ENCODE measurements at regions not wholly inside any gene's neighbourhood (a gene's known extent, or its start where the extent isn't known, plus 50 kb on each side); places are given as distances from the start of the nearest gene placed in this dataset.
A peak's percentile ranks its signal among the peaks of the same experiment; 100 is the strongest.

DNA sequence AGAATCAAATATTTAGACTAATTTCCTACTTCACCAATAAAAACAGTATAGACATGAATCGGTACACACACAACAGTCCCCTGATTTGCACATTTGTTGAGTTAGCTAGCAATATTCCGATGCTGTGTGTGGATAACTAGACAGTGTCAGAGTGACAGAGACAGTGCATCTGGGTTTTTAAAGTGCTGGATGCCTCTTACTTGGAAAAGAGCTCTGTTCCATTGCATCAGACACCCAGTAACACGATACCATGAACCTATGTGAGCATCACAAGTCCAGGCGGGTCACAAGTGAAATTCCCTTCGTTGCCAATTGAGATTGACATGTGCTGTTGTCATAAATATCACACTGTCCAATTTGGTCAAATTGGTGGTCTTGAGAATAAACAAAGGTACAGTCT is 82.0 kb upstream of the ESRRG start:
- Mint-ChIP-seq H3K27me3 (ENCODE audit: unreplicated experiment) (no peaks in the 10 kb centered on the region), H3K36me3 (ENCODE audit: unreplicated experiment) (no peaks in the 10 kb centered on the region), H3K9me3 (ENCODE audit: unreplicated experiment) (peaks cover 1% of the 10 kb centered on the region), H3K27ac (ENCODE audit: unreplicated experiment) (peak overlapping the region; percentile 60), H3K4me1 (ENCODE audit: low read depth, unreplicated experiment) (peaks cover 13% of the 10 kb centered on the region), H3K4me3 (ENCODE audit: unreplicated experiment) (no peak overlapping the region)
- TF ChIP-seq CTCF (IDR thresholded peaks at IDR 0.05; ENCODE audit: partially characterized antibody, unreplicated experiment), result no peak
- DNase-seq, result no peak

GRCh38 chr1:216804111-216804510 is 80.9 kb upstream of the ESRRG start:
- no peak for DNase-seq
- TF ChIP-seq CTCF (IDR thresholded peaks at IDR 0.05; ENCODE audit: partially characterized antibody, unreplicated experiment), result no peak
- no peaks in the 10 kb centered on the region for H3K9me3 Mint-ChIP-seq (ENCODE audit: unreplicated experiment)
- peaks cover 13% of the 10 kb centered on the region for H3K4me1 Mint-ChIP-seq (ENCODE audit: low read depth, unreplicated experiment)
- no peaks in the 10 kb centered on the region for H3K36me3 Mint-ChIP-seq (ENCODE audit: unreplicated experiment)
- no peak overlapping the region for H3K4me3 Mint-ChIP-seq (ENCODE audit: unreplicated experiment)
- no peaks in the 10 kb centered on the region for H3K27me3 Mint-ChIP-seq (ENCODE audit: unreplicated experiment)
- no peak overlapping the region for H3K27ac Mint-ChIP-seq (ENCODE audit: unreplicated experiment)

DNA sequence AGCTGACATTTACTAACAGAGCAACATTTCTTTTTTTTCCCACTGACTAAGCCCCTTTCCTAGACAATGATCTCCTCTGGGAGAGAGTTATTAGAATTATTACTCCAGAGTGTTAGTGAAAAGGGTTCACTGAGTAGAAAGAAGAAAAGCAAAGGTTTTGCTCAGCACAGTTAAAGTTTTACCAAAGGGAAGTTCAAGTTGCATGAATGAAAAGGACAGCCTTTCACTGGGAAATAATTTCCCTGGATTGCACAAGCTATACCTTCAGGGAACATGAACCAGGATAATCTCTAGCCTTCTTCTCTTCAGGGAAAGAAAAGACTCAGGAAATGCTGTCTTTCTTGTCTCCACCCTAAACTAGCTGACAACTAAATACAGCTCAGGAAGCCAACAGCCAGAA is 71.4 kb upstream of the ESRRG start:
- H3K4me1 Mint-ChIP-seq (ENCODE audit: low read depth, unreplicated experiment), result no peaks in the 10 kb centered on the region
- H3K27me3 Mint-ChIP-seq (ENCODE audit: unreplicated experiment), result no peaks in the 10 kb centered on the region
- H3K9me3 Mint-ChIP-seq (ENCODE audit: unreplicated experiment), result no peaks in the 10 kb centered on the region
- DNase-seq, result no peak
- TF ChIP-seq CTCF (IDR thresholded peaks at IDR 0.05; ENCODE audit: partially characterized antibody, unreplicated experiment), result no peak
- H3K36me3 Mint-ChIP-seq (ENCODE audit: unreplicated experiment), result no peaks in the 10 kb centered on the region
- H3K4me3 Mint-ChIP-seq (ENCODE audit: unreplicated experiment), result no peak overlapping the region
- no peak overlapping the region for H3K27ac Mint-ChIP-seq (ENCODE audit: unreplicated experiment)

DNA sequence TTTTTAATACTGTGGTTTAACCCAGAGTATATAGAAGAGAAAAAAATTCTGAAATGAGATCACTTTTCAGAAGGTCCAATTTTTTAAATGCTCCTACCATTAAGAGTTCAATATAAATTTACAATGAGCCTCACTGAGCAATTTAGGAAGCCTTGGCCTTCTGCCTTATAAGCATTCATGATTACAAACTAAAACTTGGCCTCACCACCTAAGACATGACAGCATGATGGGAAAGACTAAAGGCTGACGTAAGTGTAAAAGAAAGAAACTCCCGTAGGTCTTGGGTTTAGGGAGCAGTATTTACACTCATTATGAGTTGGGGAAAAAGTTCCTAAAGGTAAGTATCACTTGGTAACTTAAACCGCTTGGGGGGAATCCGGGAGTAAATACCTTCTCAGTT is 70.7 kb upstream of the ESRRG start:
- Mint-ChIP-seq H3K4me1 (ENCODE audit: low read depth, unreplicated experiment) (no peaks in the 10 kb centered on the region), H3K4me3 (ENCODE audit: unreplicated experiment) (no peak overlapping the region), H3K9me3 (ENCODE audit: unreplicated experiment) (no peaks in the 10 kb centered on the region), H3K36me3 (ENCODE audit: unreplicated experiment) (no peaks in the 10 kb centered on the region), H3K27ac (ENCODE audit: unreplicated experiment) (no peak overlapping the region), H3K27me3 (ENCODE audit: unreplicated experiment) (no peaks in the 10 kb centered on the region)
- DNase-seq, result no peak
- TF ChIP-seq CTCF (IDR thresholded peaks at IDR 0.05; ENCODE audit: partially characterized antibody, unreplicated experiment), result no peak

DNA sequence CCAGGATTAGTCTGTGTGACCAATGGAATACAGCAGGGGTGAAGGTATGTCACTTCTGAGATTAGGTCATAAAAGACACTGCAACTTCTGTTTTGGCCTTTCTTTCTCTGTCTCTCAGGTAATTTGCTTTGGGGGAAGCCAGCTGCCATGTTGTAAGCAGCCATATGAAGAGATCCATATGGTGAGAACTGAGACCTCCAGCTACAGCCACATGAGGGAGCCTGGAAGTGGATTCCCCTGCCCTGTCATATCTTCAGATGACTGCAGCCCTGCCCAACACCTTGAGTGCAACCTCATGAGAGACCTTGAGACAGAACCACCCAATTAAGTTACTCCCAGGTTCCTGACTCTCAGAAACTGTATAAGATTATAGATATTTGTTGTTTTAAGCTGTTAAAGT is 70.1 kb upstream of the ESRRG start:
- no peak for DNase-seq
- Mint-ChIP-seq H3K27ac (ENCODE audit: unreplicated experiment) (no peak overlapping the region), H3K4me3 (ENCODE audit: unreplicated experiment) (no peak overlapping the region), H3K4me1 (ENCODE audit: low read depth, unreplicated experiment) (no peaks in the 10 kb centered on the region), H3K27me3 (ENCODE audit: unreplicated experiment) (no peaks in the 10 kb centered on the region), H3K36me3 (ENCODE audit: unreplicated experiment) (no peaks in the 10 kb centered on the region), H3K9me3 (ENCODE audit: unreplicated experiment) (no peaks in the 10 kb centered on the region)
- TF ChIP-seq CTCF (IDR thresholded peaks at IDR 0.05; ENCODE audit: partially characterized antibody, unreplicated experiment), result no peak

All from glutamatergic neuron (in vitro differentiated cells).